ENCODE measurements at regions not wholly inside any gene's neighbourhood (a gene's known extent, or its start where the extent isn't known, plus 50 kb on each side); places are given as distances from the start of the nearest gene placed in this dataset.
"Not testable (repeated sequence)": the region's sequence is repeated elsewhere in the genome, so short reads cannot be mapped to it uniquely, and the experiment has no call there.

DNA sequence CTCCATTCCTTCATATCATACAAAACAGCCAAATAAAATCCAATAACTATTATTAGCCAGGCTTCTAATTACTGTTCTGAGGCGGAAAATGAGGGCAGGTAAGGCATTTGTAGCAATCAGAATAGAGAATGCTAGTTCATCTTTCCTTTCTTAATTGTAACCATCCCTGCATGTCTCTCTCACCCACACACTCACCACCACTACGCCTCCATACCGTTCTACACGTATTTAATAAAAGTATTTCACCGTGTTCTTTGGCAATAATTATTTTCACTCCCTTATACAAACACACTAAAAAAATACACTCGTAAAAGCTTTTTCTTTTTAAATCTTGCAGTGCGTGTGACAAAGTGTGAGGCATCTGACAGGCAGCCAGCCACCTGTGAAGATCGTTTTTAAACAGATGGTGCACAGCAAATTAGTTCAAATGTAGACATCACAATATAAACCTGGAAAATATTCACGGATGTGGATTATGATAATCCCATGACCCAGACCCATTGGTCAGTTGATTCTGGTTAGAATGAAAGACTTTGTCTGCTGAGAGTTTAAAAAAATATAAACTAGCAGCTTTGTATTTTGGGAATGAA is 653.6 kb downstream of the REEP3 start:
- H3K27ac ChIP-seq, result no peak overlapping the region
- TF ChIP-seq, protein P1, sequence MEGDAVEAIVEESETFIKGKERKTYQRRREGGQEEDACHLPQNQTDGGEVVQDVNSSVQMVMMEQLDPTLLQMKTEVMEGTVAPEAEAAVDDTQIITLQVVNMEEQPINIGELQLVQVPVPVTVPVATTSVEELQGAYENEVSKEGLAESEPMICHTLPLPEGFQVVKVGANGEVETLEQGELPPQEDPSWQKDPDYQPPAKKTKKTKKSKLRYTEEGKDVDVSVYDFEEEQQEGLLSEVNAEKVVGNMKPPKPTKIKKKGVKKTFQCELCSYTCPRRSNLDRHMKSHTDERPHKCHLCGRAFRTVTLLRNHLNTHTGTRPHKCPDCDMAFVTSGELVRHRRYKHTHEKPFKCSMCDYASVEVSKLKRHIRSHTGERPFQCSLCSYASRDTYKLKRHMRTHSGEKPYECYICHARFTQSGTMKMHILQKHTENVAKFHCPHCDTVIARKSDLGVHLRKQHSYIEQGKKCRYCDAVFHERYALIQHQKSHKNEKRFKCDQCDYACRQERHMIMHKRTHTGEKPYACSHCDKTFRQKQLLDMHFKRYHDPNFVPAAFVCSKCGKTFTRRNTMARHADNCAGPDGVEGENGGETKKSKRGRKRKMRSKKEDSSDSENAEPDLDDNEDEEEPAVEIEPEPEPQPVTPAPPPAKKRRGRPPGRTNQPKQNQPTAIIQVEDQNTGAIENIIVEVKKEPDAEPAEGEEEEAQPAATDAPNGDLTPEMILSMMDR (IDR thresholded peaks at IDR 0.05), result no peak
- H3K4me3 ChIP-seq, result no peak overlapping the region
- no peak for DNase-seq (ENCODE audit: low spot score)

DNA sequence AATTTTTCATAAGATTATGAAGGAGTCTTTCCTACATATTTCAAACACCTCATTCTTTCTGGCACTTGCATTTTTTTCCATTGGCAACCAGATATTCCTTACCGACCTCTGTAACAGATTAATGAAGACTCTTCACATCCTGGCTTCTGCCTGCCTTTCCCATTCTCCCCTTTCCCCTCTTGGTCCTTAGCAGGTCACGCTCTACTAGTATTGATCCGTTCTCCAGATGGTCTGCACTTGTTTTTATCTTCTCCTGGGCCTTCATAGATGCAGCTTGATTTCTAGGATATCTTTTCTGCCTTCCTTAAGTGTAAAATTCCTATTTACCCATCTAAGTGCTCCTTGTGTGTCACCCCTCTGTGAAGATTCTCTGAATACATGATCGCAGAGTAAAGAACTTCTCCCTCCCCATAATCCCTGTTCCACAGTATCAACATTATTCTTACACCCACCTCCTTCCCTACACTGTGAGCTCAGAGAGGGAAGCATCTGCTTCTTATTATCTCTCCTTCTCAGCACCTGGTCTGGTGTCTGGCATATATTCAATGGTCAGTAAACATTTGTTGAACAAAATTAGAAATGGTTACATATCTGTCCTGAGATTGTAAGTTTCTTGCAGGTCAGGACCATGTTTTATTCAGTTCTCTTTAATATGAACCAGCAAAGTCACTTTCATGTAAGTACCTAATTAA is 654.2 kb downstream of the REEP3 start:
- DNase-seq (ENCODE audit: low spot score), result no peak
- H3K4me3 ChIP-seq, result no peak overlapping the region
- TF ChIP-seq, protein P1 (IDR thresholded peaks at IDR 0.05), result no peak
- H3K27ac ChIP-seq, result no peak overlapping the region

DNA sequence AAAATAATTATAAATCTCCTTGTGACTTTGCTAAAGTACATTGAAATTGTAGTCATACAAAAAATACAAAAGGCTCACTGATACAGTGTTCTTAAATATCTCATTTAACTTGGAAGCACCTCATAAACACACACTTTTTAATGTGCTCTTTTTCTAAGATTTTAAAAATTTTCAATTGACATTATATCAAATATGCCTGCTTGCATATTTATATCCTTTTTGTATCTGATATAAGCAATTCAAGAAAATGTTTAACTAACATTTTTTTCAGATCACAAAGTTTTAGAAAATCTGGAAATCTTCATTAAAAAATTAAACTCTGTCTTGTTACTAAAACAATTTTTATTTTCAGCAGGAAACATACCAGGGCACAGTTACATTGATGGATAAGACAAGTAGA is 661.5 kb downstream of the REEP3 start:
- TF ChIP-seq, protein P1 (IDR thresholded peaks at IDR 0.05), result no peak
- H3K27ac ChIP-seq, result no peak overlapping the region
- H3K4me3 ChIP-seq, result no peak overlapping the region
- DNase-seq (ENCODE audit: low spot score), result no peak

DNA sequence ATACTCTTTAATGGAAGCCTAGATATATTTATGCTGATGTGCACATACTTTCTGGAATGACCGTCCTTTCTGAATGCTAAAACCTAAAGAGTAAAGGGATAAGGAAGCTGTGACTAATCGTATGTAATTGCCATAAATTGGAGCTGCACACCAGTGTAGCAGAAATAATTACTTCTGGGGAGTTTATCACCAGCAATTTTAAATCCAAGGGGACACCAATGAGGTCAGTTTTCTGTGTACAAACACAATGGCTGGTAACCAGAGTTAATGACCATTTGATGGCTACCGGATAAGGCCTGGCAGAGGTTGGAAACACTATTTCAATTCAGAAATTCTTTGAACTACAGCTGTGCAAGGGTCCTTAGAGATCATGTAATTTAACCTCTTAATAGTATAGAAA is 670.1 kb downstream of the REEP3 start:
- Histone ChIP-seq H3K27ac (no peak overlapping the region), H3K4me3 (no peak overlapping the region)
- TF ChIP-seq, protein P1 (IDR thresholded peaks at IDR 0.05), result no peak
- DNase-seq (ENCODE audit: low spot score), result no peak

DNA sequence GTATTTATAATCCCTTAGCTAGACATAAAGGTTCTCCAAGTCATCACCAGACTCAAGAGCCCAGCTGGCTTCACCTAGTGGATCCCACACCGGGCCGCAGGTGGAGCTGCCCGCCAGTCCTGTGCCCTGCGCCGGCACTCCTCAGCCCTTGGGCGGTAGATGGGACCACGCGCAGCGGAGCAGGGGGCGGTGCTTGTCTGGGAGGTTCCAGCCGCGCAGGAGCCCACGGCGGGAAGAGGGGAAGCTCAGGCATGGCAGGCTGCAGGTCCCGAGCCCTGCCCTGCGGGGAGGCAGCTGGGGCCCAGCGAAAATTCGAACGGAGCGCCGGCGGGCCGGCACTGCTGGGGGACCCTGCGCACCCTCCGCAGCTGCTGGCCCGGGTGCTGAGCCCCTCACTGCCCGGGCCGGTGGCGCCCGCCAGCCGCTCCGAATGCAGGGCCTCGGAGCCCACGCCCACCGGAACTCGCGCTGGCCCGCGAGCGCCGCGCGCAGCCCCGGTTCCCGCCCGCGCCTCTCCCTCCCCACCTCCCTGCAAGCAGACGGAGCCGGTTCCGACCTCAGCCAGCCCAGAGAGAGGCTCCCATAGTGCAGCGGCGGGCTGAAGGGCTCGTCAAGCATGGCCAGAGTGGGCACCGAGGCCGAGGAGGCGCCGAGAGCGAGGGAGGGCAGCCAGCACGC is 675.6 kb downstream of the REEP3 start:
- no peak overlapping the region for H3K4me3 ChIP-seq
- no peak for DNase-seq (ENCODE audit: low spot score)
- TF ChIP-seq, protein P1 (IDR thresholded peaks at IDR 0.05), result no peak
- no peak overlapping the region for H3K27ac ChIP-seq

DNA sequence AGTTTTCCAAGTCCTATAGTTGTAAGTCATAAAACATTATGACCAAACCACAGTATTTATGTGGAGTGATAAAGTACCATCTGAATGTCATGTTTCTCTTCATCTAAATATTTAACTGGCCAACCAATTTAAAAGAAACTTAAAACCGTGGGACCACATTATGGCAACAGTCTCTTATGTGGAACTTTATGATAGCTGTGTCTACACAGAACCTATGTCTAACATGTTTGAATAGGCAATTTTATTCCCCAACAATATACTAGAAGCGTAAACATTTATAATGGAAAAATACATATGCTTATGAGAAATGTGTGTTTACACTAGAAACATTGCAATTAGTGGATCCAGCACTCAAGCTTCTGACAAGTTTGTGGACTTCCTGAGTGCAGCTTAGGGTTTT is 680.7 kb downstream of the REEP3 start:
- DNase-seq (ENCODE audit: low spot score), result no peak
- Histone ChIP-seq H3K27ac (no peak overlapping the region), H3K4me3 (no peak overlapping the region)
- TF ChIP-seq, protein P1 (IDR thresholded peaks at IDR 0.05), result no peak

DNA sequence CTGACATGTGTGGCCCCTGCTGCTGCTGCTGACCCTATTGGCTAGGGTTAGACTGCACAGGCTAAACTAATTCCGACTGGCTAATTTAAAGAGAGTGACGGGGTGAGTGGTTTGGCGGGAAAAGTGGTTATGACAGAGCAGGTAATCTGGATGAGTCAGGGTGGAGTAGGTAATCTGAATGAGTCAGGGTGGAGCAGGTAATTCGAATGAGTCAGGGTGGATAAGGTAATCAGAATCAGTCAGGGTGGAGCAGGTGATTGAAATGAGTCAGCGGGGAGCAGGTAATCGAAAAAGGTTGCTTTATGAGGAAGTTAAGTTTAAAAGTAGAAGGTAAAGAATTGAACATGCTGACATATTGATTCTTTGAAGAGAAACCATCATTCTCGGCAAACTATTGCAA is 683.3 kb downstream of the REEP3 start:
- H3K27ac ChIP-seq; H3K4me3 ChIP-seq; DNase-seq (ENCODE audit: low spot score): not testable (repeated sequence)

All from coronary artery (tissue), 2 donors.